GM04504 (cell line): ENCODE measurements at regions not wholly inside any gene's neighbourhood (a gene's known extent, or its start where the extent isn't known, plus 50 kb on each side); places are given as distances from the start of the nearest gene placed in this dataset.
A peak's percentile ranks its signal among the peaks of the same experiment; 100 is the strongest.
"Not testable (repeated sequence)": the region's sequence is repeated elsewhere in the genome, so short reads cannot be mapped to it uniquely, and the experiment has no call there.

Source experiments
- DNase-seq: peaks from one replicate; pipeline ENCODE4 v3.0.0-alpha.2; 2012; ENCODE audit warnings: low read depth

- DNase-seq, result not testable (repeated sequence)
Observed at GRCh38 chr14:53395267-53395666, 242.1 kb upstream of the DDHD1 start.

- DNase-seq, result no peak
Observed at GRCh38 chr14:53391631-53392285, 238.6 kb upstream of the DDHD1 start.

GRCh38 chr14:53391156-53391555 is 238.0 kb upstream of the DDHD1 start:
- no peak for DNase-seq

- DNase-seq, result no peak
Observed at GRCh38 chr14:53390008-53390407, 236.9 kb upstream of the DDHD1 start.

GRCh38 chr14:53389202-53389601 is 236.1 kb upstream of the DDHD1 start:
- DNase-seq, result no peak

GRCh38 chr14:53386362-53386761 is 233.2 kb upstream of the DDHD1 start:
- no peak for DNase-seq

- DNase-seq, result no peak
Observed at GRCh38 chr14:53384536-53384935, 231.4 kb upstream of the DDHD1 start.

- no peak for DNase-seq
Observed at GRCh38 chr14:53384073-53384472, 230.9 kb upstream of the DDHD1 start.

- no peak for DNase-seq
Observed at GRCh38 chr14:53381895-53382294, 228.8 kb upstream of the DDHD1 start.

- no peak for DNase-seq
Observed at GRCh38 chr14:53380867-53381225, 227.7 kb upstream of the DDHD1 start.

- DNase-seq, result no peak
Observed at GRCh38 chr14:53380052-53380866, 227.1 kb upstream of the DDHD1 start.

GRCh38 chr14:53378142-53378541 is 225.0 kb upstream of the DDHD1 start:
- no peak for DNase-seq

GRCh38 chr14:53376064-53376463 is 222.9 kb upstream of the DDHD1 start:
- DNase-seq, result no peak

GRCh38 chr14:53375599-53375998 is 222.5 kb upstream of the DDHD1 start:
- no peak for DNase-seq

GRCh38 chr14:53368711-53369201 is 215.6 kb upstream of the DDHD1 start:
- DNase-seq, result peak; percentile 56

- DNase-seq, result no peak
Observed at GRCh38 chr14:53368066-53368465, 214.9 kb upstream of the DDHD1 start.

- no peak for DNase-seq
Observed at GRCh38 chr14:53367644-53368026, 214.5 kb upstream of the DDHD1 start.

- DNase-seq, result no peak
Observed at GRCh38 chr14:53365486-53366130, 212.5 kb upstream of the DDHD1 start.

GRCh38 chr14:53362916-53363315 is 209.8 kb upstream of the DDHD1 start:
- DNase-seq, result not testable (repeated sequence)

- DNase-seq, result no peak
Observed at GRCh38 chr14:53360829-53361228, 207.7 kb upstream of the DDHD1 start.

GRCh38 chr14:53358166-53358565 is 205.0 kb upstream of the DDHD1 start:
- no peak for DNase-seq

GRCh38 chr14:53356361-53357150 is 203.4 kb upstream of the DDHD1 start:
- no peak for DNase-seq
